ENCODE measurements at regions not wholly inside any gene's neighbourhood (a gene's known extent, or its start where the extent isn't known, plus 50 kb on each side); places are given as distances from the start of the nearest gene placed in this dataset.
"Not testable (repeated sequence)": the region's sequence is repeated elsewhere in the genome, so short reads cannot be mapped to it uniquely, and the experiment has no call there.

DNA sequence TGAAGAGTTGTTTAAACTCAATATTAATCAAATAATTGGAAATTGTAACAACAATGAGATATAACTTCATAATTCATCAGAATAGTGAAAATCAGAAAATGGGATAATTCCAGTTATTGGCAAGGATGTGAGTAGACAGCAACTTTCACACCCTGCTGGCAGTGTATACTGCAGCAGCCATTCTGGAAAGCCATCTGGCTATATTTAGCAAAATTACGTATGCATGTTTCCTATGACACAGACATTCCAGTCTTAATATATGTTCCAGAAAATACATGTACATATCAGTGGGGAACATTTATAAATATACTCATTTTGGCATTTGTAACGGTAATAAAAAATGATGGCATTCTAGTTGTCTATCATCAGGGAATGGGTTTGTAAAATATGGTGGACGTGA is 564.1 kb downstream of the GBE1 start:
- no peak for DNase-seq (ENCODE audit: low spot score)
- Mint-ChIP-seq H3K4me1 (ENCODE audit: unreplicated experiment) (no peaks in the 10 kb centered on the region), H3K27me3 (ENCODE audit: unreplicated experiment) (no peaks in the 10 kb centered on the region), H3K27ac (ENCODE audit: unreplicated experiment) (no peak overlapping the region), H3K9me3 (ENCODE audit: unreplicated experiment) (no peaks in the 10 kb centered on the region), H3K36me3 (ENCODE audit: low read depth, unreplicated experiment) (no peaks in the 10 kb centered on the region), H3K4me3 (ENCODE audit: unreplicated experiment) (no peak overlapping the region)
- TF ChIP-seq, protein P1, sequence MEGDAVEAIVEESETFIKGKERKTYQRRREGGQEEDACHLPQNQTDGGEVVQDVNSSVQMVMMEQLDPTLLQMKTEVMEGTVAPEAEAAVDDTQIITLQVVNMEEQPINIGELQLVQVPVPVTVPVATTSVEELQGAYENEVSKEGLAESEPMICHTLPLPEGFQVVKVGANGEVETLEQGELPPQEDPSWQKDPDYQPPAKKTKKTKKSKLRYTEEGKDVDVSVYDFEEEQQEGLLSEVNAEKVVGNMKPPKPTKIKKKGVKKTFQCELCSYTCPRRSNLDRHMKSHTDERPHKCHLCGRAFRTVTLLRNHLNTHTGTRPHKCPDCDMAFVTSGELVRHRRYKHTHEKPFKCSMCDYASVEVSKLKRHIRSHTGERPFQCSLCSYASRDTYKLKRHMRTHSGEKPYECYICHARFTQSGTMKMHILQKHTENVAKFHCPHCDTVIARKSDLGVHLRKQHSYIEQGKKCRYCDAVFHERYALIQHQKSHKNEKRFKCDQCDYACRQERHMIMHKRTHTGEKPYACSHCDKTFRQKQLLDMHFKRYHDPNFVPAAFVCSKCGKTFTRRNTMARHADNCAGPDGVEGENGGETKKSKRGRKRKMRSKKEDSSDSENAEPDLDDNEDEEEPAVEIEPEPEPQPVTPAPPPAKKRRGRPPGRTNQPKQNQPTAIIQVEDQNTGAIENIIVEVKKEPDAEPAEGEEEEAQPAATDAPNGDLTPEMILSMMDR (IDR thresholded peaks at IDR 0.05; ENCODE audit: unreplicated experiment), result no peak

DNA sequence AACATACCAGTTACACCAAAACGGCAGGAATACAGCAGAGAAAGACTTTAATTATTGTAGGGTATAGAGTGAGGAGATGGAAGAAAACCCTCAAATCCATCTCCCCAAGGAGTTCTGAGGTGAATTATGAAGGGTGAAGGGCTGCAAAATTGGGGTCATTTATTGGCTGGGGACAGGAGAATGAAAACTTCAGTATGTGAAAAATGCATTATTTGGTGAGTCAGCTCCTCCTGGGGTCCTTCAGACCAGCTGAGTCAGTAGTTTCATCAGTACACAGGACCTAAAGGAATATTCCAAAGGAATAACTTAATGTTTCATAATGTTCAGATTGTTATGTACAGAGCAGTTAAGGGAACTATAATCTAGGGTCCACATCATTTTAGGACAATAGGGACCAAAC is 566.0 kb downstream of the GBE1 start:
- Mint-ChIP-seq H3K4me1 (ENCODE audit: unreplicated experiment) (no peaks in the 10 kb centered on the region), H3K36me3 (ENCODE audit: low read depth, unreplicated experiment) (no peaks in the 10 kb centered on the region), H3K4me3 (ENCODE audit: unreplicated experiment) (no peak overlapping the region), H3K27ac (ENCODE audit: unreplicated experiment) (no peak overlapping the region), H3K27me3 (ENCODE audit: unreplicated experiment) (no peaks in the 10 kb centered on the region), H3K9me3 (ENCODE audit: unreplicated experiment) (no peaks in the 10 kb centered on the region)
- TF ChIP-seq, protein P1 (IDR thresholded peaks at IDR 0.05; ENCODE audit: unreplicated experiment), result no peak
- DNase-seq (ENCODE audit: low spot score), result no peak

- Mint-ChIP-seq H3K27ac (ENCODE audit: unreplicated experiment) (no peak overlapping the region), H3K4me3 (ENCODE audit: unreplicated experiment) (no peak overlapping the region), H3K9me3 (ENCODE audit: unreplicated experiment) (no peaks in the 10 kb centered on the region), H3K27me3 (ENCODE audit: unreplicated experiment) (no peaks in the 10 kb centered on the region), H3K36me3 (ENCODE audit: low read depth, unreplicated experiment) (no peaks in the 10 kb centered on the region), H3K4me1 (ENCODE audit: unreplicated experiment) (no peaks in the 10 kb centered on the region)
- no peak for DNase-seq (ENCODE audit: low spot score)
- TF ChIP-seq, protein P1 (IDR thresholded peaks at IDR 0.05; ENCODE audit: unreplicated experiment), result no peak
Observed at GRCh38 chr3:81186412-81186811, 575.0 kb downstream of the GBE1 start.

GRCh38 chr3:81182086-81182875 is 579.2 kb downstream of the GBE1 start:
- not testable (repeated sequence) for H3K4me3 Mint-ChIP-seq (ENCODE audit: unreplicated experiment); DNase-seq (ENCODE audit: low spot score); H3K9me3 Mint-ChIP-seq (ENCODE audit: unreplicated experiment); H3K36me3 Mint-ChIP-seq (ENCODE audit: low read depth, unreplicated experiment); H3K27ac Mint-ChIP-seq (ENCODE audit: unreplicated experiment); H3K27me3 Mint-ChIP-seq (ENCODE audit: unreplicated experiment); H3K4me1 Mint-ChIP-seq (ENCODE audit: unreplicated experiment)

GRCh38 chr3:81173514-81173913 is 587.9 kb downstream of the GBE1 start:
- TF ChIP-seq, protein P1 (IDR thresholded peaks at IDR 0.05; ENCODE audit: unreplicated experiment), result peak; percentile 49
- no peaks in the 10 kb centered on the region for H3K9me3 Mint-ChIP-seq (ENCODE audit: unreplicated experiment)
- no peaks in the 10 kb centered on the region for H3K36me3 Mint-ChIP-seq (ENCODE audit: low read depth, unreplicated experiment)
- no peak overlapping the region for H3K4me3 Mint-ChIP-seq (ENCODE audit: unreplicated experiment)
- H3K27ac Mint-ChIP-seq (ENCODE audit: unreplicated experiment), result no peak overlapping the region
- H3K27me3 Mint-ChIP-seq (ENCODE audit: unreplicated experiment), result no peaks in the 10 kb centered on the region
- peak; percentile 18 for DNase-seq (ENCODE audit: low spot score)
- H3K4me1 Mint-ChIP-seq (ENCODE audit: unreplicated experiment), result no peaks in the 10 kb centered on the region

Measured in endothelial cell (in vitro differentiated cells).